HG03520 (cell line): ENCODE measurements at regions not wholly inside any gene's neighbourhood (a gene's known extent, or its start where the extent isn't known, plus 50 kb on each side); places are given as distances from the start of the nearest gene placed in this dataset.

Source experiments
- ATAC-seq: cut with Tn5 transposase; IDR thresholded peaks from one replicate; pipeline ENCODE4 v1.9.1; 2021; ENCODE audit warnings: mild to moderate bottlenecking, moderate library complexity; ENCODE audit not compliant: unreplicated experiment

DNA sequence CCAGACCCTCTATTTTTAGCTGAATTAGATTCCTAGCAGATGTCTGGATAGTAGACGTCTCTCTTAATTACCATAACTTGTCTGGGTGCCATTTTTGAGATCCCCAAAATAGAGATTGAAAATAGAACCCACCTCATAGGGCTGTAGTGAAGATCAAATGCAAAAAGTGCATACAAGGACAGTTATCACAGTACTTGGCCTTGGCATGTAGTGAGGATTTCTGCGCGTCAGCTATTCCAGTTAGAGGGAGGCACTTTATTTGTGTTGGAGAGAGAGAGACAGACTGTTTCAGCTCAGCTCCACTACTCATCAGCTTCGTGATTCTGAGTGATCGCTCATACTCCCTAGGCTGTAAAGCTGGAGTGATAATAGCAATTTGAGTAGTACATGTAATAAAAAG, 59.6 kb upstream of the CDH13 start:
- ATAC-seq, result no peak

DNA sequence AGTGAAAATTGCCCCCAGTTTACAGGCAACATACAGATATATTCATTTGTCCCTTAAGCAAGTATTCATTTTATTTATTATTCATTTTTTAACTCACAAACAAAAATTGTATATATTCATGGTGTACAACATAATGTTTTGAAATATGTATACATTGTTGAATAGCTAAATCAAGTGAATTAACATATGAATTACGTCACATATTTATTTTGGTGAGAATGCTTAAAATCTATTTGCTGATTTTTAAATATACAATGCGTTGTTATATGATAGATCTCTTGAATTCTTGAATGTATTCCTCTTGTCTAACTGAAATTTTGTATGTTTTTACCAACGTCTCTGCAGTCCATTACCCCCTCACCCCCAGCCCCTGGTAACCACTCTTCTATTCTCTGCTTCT, 63.4 kb upstream of the CDH13 start:
- no peak for ATAC-seq

DNA sequence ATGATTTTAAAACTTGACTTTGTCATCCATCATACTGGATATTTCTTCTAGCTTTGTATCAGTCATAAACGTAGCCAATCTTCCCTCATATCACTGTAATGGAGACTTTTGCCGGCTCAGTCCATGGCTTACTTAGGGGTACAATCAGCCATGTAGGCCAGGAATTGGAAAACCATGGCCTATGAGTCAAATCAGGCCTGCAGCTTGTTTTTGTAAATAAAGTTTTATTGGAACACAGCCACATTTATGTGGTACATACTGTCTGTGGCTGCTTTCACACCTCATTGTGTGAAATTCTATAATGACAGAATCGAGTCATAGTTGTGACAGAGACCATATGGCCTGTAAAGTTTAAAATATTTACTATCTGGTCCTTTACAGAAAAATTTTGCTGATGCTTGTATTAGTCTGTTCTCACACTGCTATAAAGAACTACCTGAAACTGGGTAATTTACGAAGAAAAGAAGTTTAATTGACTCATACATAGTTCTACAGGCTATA, 64.5 kb upstream of the CDH13 start:
- no peak for ATAC-seq

DNA sequence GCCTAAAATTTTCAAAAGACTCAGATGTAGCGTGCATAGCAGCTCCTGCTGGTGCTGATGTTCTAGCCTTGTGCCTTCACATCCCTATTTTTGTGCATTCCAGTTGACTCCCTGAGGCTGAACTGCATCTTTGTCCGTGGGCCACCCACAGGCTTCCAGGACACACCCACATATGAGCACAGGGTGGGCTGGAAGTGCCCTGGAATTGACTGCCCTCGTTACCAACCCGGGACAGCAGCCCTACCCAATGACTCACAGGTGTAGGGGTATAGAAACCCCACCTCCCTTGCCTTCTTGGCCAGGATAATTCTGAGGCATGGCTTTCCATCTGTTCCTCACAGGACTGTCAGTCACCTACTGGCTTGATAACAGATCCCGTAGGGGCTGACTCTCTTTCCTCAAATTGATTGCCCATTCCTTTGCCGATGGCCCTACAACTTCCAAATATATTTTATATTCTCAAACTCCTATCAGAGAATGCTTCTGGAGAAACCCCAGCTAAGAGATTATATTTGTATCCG, 65.9 kb upstream of the CDH13 start:
- no peak for ATAC-seq

DNA sequence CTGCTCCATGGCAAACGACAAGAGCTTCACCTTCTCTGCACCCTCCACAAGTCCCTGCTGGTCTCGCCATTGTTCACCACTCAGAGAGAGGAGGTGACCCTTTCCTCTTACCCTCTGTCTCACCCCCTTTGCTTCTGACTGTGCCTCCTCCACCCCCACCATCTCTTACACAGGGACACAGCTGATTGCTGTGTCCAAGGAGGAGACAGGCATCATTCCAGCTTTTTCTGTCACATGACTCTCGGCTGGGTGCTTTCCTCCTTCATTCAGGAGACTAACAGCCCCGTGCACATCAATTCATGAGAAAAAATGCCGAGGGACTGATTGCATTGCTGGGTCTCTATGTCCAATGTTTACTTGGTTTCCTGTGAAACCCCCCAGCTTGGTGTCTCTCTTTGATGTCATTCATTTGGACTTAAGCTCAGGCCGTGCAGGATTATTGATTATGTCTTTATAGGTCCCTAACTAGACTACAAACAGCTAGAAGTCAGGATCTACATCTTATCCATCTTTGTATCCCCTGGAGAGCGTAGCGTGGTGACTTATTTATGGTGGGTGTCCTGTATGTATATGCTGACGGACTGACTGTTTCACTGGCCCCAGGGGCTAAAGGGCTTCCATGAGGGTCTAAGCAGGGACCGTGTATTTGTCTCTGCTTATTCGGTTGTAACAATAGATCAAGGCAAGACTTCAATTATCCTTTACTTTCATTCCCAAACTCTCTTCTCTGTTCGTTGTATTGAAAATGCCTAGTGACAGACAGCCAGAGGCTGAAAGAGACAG, 82.2 kb upstream of the CDH13 start:
- ATAC-seq, result no peak

DNA sequence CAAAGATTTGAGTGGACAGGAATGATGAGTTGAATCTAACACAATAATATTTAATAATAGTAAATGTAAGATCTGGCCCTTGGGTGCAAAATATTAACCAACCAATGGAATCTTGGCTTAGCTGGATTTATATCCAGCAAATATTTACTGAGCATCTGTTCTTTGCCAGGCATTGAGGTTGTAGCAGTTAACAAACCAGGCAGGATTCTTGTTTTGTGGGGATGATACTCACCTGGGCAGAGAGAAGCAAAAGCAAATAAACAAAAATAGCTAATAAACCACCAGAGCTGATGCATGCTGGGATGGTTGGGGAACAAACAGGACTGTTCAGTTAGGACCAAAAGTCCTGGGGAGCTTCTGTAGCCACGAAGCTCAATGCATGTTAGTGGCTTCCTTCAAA, 84.1 kb upstream of the CDH13 start:
- no peak for ATAC-seq

DNA sequence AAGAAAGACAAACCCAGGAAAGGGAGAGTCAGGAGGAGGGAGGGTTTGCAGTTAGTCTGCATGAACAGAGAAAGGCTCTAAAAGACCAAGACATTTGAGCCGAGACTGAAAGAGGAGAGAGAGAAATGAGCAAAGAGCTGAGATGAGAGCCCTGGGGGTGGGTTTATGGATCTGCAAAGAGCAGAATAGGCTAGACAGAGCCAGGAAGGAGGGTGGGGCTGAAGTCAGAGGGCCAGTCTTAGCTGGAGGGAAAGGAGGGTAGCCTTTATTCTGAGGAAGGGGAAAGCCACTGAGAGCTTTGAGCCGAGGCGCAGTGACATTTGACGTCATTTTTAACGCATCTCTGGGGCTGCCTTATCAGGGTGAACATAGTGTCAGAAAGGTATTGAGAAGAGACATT, 85.7 kb upstream of the CDH13 start:
- no peak for ATAC-seq

DNA sequence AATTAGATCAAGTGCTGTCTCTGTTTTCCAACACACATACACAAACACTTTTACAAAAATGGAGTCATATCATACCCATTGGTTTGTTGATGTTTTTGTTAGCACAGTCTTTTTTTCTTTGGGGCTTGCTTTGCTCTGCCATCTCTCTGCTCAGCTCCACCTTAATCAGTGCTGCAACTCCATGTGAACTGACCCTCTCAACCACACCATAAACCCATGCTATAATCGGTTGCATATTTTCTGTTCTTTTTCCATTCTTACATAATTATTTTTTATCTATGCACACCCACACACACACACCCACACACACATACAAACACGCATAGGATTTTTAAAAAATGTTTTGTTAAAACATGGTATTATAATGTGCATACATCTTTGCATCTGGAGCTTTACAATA, 91.0 kb upstream of the CDH13 start:
- no peak for ATAC-seq

DNA sequence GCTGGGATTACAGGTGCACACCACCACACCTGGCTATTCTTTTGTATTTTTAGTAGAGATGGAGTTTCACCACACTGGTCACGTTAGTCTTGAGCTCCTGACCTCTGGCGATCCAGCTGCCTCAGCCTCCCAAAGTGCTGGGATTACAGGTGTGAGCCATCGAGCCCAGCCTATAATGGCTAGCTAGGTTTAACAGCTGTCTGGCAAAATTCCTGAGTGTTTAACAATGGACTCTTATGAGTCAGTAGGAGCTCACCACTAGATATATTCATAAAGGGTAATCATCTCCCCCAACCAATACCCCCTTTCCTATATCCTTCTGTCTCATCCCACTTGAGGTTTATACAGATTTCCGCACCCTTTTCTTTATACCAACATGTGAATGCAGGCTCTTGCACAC, 91.5 kb upstream of the CDH13 start:
- ATAC-seq, result no peak

DNA sequence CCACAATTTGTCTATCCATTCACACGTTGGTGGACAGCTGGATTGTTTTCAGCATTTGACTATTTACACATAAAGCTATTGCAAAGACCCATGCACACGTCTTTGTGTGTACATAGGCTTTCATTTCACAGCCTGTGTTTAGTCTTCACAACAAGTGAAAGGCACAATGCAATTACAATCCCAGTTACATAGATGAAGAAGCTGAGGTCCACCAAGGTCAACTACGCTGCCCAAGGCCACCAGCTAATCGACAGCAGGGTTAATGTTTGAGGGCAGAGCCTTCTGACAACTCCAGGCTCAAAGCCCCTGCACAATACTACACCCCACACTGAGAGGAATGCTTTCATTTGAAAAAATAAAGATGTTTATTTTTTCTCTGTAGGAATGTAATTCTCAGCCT, 93.6 kb upstream of the CDH13 start:
- no peak for ATAC-seq

DNA sequence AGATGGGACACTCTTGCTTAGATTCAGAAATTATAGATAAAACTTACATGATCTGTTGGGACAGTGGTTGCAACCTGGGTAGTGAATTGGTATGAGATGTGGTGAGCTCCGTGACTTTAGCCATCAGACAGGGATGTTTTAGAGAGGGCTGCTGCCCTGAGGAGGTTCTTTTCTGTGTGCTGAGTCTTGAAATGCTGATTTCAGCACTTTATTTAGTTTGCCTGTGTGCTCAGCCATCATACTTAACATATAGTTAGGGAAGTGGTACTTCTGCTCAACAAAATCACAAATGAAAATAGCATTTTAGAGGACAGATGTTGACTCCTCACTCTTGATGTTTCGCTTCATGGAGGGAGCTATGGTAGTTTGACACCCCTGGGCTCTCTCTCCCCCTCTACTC, 95.9 kb upstream of the CDH13 start:
- no peak for ATAC-seq

DNA sequence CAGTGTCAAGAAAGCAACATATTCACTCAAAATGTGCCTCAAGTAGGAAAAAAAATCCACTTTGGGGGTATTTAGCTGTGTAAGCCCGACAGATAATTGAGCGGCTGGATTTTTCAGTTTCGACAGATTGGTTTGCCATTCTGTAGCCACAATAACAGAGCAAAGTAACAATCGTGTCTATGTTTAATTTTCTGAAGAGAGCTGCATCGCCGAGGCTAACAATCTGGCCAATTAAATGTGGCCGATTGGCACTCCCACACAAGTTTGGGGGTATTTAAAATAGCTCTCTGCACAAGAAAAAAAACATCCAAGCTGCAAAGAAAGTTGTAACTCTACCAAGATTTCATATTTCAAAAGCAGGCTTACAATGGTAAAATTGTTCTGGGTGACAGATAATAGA, 99.7 kb upstream of the CDH13 start:
- ATAC-seq, result no peak

DNA sequence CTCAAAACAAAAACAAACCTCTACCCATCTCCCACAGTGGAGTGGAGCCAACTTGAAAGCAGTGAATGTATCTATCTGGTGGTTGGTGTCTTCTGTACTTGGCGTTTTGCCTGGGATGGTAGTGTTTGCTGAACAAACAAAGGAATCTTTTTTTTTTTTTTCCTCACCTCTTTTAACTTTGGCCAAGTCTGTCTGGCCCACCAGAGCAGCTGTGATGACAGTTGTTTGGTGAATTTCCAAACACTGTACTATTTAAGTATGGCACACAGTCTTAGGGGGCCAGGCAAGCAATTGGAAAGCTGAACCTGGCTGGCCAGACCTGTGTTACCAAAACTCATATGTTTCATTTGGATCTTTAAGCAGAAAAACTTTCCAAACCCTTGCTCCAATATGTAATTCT, 101.8 kb upstream of the CDH13 start:
- ATAC-seq, result no peak

DNA sequence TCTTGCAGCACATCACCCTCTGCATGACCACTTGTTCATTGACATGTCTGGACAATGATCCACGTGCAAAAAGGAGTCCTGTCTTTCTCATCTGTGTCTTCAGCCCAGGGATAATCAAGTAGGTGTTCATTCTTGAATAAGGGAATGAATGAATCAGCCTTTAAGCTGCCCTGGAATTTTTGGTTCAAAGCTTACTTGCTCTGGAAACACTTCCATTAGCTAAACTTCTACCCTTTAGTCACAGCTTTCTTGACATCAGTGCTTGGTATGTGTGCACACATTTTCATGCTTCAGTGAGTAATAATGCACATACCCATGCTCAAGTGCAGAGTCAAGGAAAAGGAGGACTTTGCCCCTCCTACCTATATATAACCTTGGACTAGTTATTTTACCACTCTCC, 103.0 kb upstream of the CDH13 start:
- no peak for ATAC-seq

DNA sequence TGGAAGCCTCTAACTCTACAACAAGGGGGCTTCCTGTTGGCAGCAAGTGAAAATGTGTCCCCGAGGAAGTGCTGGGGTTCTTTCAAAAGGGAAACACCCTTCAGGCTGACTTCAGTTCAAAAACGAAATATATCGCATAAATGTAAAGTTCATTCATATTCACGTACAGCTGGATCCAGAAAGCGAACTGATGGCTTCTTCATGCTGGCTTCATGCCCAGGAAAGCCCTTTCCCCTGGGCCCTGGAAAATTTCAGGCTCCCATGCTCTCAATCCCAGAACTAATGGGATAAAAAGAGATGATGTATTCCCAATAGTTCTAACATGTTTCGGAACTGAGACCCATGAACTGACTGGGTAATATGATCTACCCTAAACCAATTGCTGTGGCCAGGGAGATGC, 104.7 kb upstream of the CDH13 start:
- ATAC-seq, result no peak

DNA sequence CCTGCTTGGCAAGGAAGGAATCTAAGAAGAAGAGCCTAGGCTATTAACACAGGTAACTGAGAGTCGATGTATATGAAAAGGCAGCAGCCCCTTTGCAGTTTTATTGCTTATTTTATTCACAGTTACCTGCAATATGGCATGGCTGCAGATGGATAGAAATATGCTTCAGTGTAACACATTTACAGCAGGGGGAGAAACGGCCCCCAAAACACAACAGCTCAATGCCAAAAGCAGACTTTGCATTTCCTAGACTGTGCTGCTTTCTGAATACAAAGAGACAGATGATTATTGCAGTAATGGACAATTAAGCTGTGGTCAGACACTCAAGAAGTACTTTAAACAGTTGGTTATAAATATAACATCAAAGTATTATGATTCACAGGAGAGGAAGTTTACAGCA, 108.0 kb upstream of the CDH13 start:
- no peak for ATAC-seq

DNA sequence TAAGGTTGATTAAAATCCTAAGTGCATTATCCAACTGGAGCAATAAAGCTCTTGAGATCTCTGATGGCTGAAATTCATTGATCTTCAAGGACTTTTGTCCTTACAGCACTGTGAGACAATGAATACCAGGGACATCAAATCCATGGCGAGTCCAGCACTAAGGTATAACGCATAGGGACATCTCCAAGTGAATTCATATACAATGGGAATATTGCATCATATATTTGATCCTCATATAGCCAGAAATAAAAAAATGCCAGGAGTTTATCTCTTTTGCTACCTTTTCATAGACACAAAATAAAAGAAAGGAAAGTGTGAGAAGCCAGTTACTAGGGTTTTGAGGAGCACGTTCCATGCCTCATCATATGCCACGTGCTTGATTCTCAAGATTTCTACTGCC, 112.5 kb upstream of the CDH13 start:
- ATAC-seq, result no peak

DNA sequence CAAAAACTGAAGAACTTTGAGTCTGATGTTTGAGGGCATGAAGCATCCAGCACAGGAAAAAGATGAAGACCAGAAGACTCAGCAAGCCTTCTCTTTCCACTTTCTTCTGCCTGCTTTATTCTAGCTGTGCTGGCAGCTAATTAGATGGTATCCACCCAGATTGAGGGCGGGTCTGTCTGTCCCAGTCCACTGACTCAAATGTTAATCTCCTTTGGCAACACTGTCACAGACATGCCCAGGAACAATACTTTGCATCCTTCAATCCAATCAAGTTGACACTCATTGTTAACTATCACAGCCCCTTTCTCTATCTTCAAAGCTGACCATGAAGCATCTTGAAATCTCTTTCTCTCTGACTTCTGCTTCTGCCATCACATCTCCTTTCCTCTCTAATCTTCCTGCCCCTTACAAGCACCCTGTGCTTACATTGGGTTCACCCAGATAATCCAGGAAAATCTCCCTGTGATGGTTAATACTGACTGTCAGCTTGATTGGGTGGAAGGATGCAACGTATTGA, 115.9 kb upstream of the CDH13 start:
- ATAC-seq, result no peak

DNA sequence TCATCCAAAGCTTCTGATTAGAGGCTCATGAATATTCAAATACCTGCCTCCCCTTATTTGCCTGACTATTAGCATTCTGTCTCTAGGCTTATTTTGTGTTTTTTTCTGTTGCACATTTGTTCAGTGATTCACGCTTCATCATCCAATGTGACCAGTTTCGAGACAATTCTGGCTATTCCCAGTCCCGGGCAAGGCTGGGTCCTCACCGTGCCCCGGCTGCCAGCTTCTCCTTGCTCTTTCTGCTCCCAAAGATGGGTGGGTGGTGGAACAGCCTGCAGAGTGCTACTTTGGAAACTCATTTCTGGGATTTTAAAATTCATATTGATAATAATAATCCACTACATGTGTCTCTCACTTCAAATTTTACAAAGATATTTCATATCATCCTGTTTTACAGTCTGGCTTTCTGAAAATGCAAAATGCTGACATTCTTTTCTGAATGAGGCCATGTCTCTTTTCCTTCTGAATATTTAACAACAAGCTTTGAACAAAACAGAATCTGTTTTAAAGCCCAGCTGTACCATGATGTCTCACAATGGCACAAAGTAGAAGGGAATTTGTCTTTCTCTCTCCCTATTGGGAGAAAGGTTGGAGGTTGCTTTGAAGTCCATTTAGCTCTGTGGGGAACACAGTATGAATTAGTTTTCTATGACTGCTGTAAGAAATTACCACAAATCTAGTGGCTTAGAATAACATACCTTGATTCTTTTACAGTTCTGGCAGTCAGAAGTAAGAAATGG, 116.9 kb upstream of the CDH13 start:
- ATAC-seq, result no peak

DNA sequence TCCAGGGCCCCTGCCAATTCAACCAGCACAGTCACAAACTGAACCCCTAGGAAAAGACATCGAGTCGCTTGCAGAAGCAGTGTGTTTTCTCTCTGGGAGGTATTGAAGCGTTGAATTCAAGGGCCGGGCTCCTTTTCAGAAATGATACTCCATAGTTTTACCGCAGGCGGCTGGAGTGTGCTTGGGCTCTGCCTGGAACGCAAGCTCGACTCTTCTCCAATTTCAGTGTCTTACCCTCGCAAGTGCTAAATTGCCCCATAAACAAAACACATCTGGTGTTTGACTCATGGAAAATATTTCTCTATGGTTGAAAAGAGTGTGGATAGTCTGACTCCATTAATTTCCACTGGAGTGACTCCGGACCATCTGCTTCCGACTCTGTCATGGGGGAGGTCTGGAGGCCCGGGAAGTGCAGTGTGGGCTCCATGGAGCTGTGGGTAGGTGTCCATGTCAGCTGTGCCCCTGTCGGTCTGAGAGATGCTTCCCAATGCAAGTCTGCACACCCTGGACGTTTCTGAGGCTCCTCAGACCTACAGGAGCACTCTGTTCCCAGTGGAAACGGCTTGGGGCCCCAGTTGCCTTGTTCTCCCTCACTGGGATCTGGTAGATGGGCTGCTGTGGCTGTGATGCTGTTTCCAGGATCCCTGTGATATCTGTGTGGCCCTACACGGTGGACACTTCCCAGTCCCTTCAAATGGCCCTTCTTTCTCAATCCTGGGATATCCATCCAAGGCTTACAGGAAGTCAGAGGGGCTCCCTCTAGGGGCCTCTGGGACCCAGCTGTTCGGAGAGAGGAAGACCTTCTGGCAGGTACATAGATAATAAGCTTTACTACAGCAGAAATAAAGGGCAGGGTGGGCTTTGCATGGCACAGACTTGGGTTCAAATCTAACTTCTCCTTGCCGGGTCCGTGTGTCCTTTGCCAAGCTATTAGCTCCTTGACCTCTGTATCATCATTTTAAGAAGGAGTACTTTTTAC, 119.8 kb upstream of the CDH13 start:
- no peak for ATAC-seq

DNA sequence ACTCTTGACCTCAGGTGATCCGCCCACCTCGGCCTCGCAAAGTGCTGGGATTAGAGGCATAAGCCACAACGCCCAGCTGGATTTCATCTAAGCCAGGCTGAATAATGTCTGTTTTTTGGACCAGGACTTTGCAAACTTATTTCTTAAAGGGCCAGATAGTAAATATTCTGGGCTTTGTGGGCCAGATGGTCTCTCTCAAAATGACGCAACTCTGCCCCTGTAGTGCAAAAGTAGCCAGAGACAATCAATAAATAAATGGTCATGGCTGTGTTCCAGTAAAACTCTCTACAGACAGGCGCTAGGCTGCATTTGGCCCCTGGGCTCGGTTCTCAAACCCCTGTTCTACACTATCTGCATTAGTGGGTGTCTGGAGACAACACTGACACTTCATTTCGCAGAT, 121.9 kb upstream of the CDH13 start:
- no peak for ATAC-seq
